ENCODE measurements at regions not wholly inside any gene's neighbourhood (a gene's known extent, or its start where the extent isn't known, plus 50 kb on each side); places are given as distances from the start of the nearest gene placed in this dataset.

- TF ChIP-seq SPI1 (IDR thresholded peaks at IDR 0.05; ENCODE audit: borderline replicate concordance, low read depth) (no peak), GABPA (IDR thresholded peaks at IDR 0.05; ENCODE audit: low read depth) (no peak), POLR2AphosphoS5 (IDR thresholded peaks at IDR 0.05; ENCODE audit: low read depth) (no peak)
- DNase-seq (ENCODE audit: low read depth in 1 of 2, low spot score in 1 of 2) = no peak
- Histone ChIP-seq H3K27ac (replicated peaks) (no peak overlapping the region), H3K4me3 (replicated peaks; ENCODE audit: insufficient read depth, low read length) (no peak overlapping the region), H3K27me3 (ENCODE audit: insufficient read depth, poor library complexity, severe bottlenecking) (no peaks in the 10 kb centered on the region)
Observed at GRCh38 chr4:24426557-24426956, 157.8 kb downstream of the DHX15 start.

- no peaks in the 10 kb centered on the region for H3K27me3 ChIP-seq (ENCODE audit: insufficient read depth, poor library complexity, severe bottlenecking)
- DNase-seq (ENCODE audit: low read depth in 1 of 2, low spot score in 1 of 2) = no peak
- TF ChIP-seq GABPA (IDR thresholded peaks at IDR 0.05; ENCODE audit: low read depth) = no peak
- TF ChIP-seq POLR2AphosphoS5 (IDR thresholded peaks at IDR 0.05; ENCODE audit: low read depth) = no peak
- TF ChIP-seq CTCF (IDR thresholded peaks at IDR 0.05; ENCODE audit: insufficient read depth, low read length) = no peak
- no peak for TF ChIP-seq REST (IDR thresholded peaks at IDR 0.05; ENCODE audit: insufficient replicate concordance, low read depth)
- TF ChIP-seq SPI1 (IDR thresholded peaks at IDR 0.05; ENCODE audit: borderline replicate concordance, low read depth) = no peak
- no peak overlapping the region for H3K27ac ChIP-seq (replicated peaks)
- no peak overlapping the region for H3K4me3 ChIP-seq (replicated peaks; ENCODE audit: insufficient read depth, low read length)
Observed at GRCh38 chr4:24425863-24426262, 158.5 kb downstream of the DHX15 start.

GRCh38 chr4:24423670-24424069 lies 160.7 kb downstream of the DHX15 start:
- no peak for TF ChIP-seq REST (IDR thresholded peaks at IDR 0.05; ENCODE audit: insufficient replicate concordance, low read depth)
- TF ChIP-seq CTCF (IDR thresholded peaks at IDR 0.05; ENCODE audit: insufficient read depth, low read length) = no peak
- TF ChIP-seq POLR2AphosphoS5 (IDR thresholded peaks at IDR 0.05; ENCODE audit: low read depth) = no peak
- TF ChIP-seq SPI1 (IDR thresholded peaks at IDR 0.05; ENCODE audit: borderline replicate concordance, low read depth) = no peak
- no peak for TF ChIP-seq GABPA (IDR thresholded peaks at IDR 0.05; ENCODE audit: low read depth)
- Histone ChIP-seq H3K27ac (replicated peaks) (no peak overlapping the region), H3K4me3 (replicated peaks; ENCODE audit: insufficient read depth, low read length) (no peak overlapping the region), H3K27me3 (ENCODE audit: insufficient read depth, poor library complexity, severe bottlenecking) (no peaks in the 10 kb centered on the region)
- DNase-seq (ENCODE audit: low read depth in 1 of 2, low spot score in 1 of 2) = no peak

- no peak for TF ChIP-seq SPI1 (IDR thresholded peaks at IDR 0.05; ENCODE audit: borderline replicate concordance, low read depth)
- TF ChIP-seq REST (IDR thresholded peaks at IDR 0.05; ENCODE audit: insufficient replicate concordance, low read depth) = no peak
- TF ChIP-seq GABPA (IDR thresholded peaks at IDR 0.05; ENCODE audit: low read depth) = no peak
- TF ChIP-seq POLR2AphosphoS5 (IDR thresholded peaks at IDR 0.05; ENCODE audit: low read depth) = no peak
- TF ChIP-seq CTCF (IDR thresholded peaks at IDR 0.05; ENCODE audit: insufficient read depth, low read length) = no peak
- Histone ChIP-seq H3K27ac (replicated peaks) (no peak overlapping the region), H3K27me3 (ENCODE audit: insufficient read depth, poor library complexity, severe bottlenecking) (no peaks in the 10 kb centered on the region), H3K4me3 (replicated peaks; ENCODE audit: insufficient read depth, low read length) (no peak overlapping the region)
- no peak for DNase-seq (ENCODE audit: low read depth in 1 of 2, low spot score in 1 of 2)
Observed at GRCh38 chr4:24422644-24423043, 161.7 kb downstream of the DHX15 start.

Measured in HL-60 (cell line).